ENCODE measurements at regions not wholly inside any gene's neighbourhood (a gene's known extent, or its start where the extent isn't known, plus 50 kb on each side); places are given as distances from the start of the nearest gene placed in this dataset.

DNA sequence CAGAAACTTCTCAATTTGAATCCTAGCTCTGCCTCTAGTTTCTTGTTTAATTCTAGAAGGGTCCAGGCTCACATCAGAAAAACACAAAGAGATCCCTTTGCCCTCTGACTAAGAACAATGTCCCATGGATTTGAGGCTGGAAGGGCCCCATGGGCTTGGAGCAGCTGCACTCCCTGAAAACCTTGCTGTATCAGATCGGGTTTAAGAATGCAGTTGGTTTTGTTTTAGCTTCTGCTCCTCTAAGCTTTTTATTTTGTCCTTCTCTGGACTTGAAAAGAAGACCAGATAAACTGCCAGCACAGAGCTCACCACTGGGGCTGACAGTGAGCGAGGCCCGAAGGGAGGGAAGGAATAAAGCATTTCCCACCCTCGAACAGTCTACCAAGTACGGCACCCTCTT, 69.2 kb upstream of the WIPF1 start:
- no peaks in the 10 kb centered on the region for H3K4me1 ChIP-seq (ENCODE audit: insufficient read depth, low read length)
- H3K79me2 ChIP-seq (ENCODE audit: insufficient read depth, low read length), result peaks cover 71% of the 10 kb centered on the region
- H3K4me3 ChIP-seq (ENCODE audit: low read depth in 1 of 2, low read length in 2 of 2), result no peak overlapping the region
- H2AFZ ChIP-seq (ENCODE audit: low read depth, low read length), result no peak overlapping the region
- H3K27ac ChIP-seq (ENCODE audit: low read length), result no peak overlapping the region
- DNase-seq (no peak), ATAC-seq (ENCODE audit: insufficient read depth, low read depth) (0 out of 3 replicates have a peak, but pooled peaks have one; percentile 31)
- TF ChIP-seq, protein P1, sequence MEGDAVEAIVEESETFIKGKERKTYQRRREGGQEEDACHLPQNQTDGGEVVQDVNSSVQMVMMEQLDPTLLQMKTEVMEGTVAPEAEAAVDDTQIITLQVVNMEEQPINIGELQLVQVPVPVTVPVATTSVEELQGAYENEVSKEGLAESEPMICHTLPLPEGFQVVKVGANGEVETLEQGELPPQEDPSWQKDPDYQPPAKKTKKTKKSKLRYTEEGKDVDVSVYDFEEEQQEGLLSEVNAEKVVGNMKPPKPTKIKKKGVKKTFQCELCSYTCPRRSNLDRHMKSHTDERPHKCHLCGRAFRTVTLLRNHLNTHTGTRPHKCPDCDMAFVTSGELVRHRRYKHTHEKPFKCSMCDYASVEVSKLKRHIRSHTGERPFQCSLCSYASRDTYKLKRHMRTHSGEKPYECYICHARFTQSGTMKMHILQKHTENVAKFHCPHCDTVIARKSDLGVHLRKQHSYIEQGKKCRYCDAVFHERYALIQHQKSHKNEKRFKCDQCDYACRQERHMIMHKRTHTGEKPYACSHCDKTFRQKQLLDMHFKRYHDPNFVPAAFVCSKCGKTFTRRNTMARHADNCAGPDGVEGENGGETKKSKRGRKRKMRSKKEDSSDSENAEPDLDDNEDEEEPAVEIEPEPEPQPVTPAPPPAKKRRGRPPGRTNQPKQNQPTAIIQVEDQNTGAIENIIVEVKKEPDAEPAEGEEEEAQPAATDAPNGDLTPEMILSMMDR (IDR thresholded peaks at IDR 0.05; ENCODE audit: borderline replicate concordance, extremely low read depth, low read length, poor library complexity, severe bottlenecking), result no peak
- TF ChIP-seq EZH2 (IDR thresholded peaks at IDR 0.05; ENCODE audit: borderline replicate concordance, low read depth, low read length, severe bottlenecking), result no peak
- peaks cover 24% of the 10 kb centered on the region for H4K20me1 ChIP-seq (ENCODE audit: insufficient read depth, low read length)
- no peak overlapping the region for H3K4me2 ChIP-seq (ENCODE audit: insufficient read depth, low read length)
- H3K36me3 ChIP-seq (ENCODE audit: insufficient read depth, low read length), result 0 out of 2 replicates have a peak, but pooled peaks cover 3% of the 10 kb centered on the region
- H3K9ac ChIP-seq (ENCODE audit: low read depth, low read length), result no peak overlapping the region
- H3K9me3 ChIP-seq (ENCODE audit: insufficient read depth, low read length, severe bottlenecking), result peaks cover 2% of the 10 kb centered on the region
- no peaks in the 10 kb centered on the region for H3K27me3 ChIP-seq (ENCODE audit: insufficient read depth, low read length, poor library complexity)

DNA sequence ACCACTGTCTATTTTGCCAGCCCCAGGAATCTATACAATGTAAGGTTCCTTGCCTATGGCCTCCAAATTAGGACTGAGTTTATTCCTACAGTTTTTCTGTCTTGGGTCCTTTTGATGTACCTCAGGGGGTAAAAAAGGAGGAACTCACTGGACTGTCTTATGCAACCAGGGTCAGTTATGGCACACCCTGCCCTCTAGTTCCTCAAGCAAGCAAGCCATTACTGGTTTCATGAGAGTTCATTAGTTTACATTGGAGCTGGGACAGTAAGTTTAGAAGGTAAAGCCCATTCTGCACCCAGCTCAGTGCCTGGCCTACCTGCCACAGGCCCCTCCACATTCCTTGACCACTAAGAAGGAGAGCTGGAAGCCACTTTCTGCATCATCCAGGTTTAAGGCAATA, 68.7 kb upstream of the WIPF1 start:
- H3K79me2 ChIP-seq (ENCODE audit: insufficient read depth, low read length), result peaks cover 73% of the 10 kb centered on the region
- peak overlapping the region; percentile 12; the same call in 1 of the 2 replicates for H3K27ac ChIP-seq (ENCODE audit: low read length)
- ATAC-seq (ENCODE audit: insufficient read depth, low read depth), result no peak
- H2AFZ ChIP-seq (ENCODE audit: low read depth, low read length), result no peak overlapping the region
- no peak for DNase-seq
- TF ChIP-seq EZH2 (IDR thresholded peaks at IDR 0.05; ENCODE audit: borderline replicate concordance, low read depth, low read length, severe bottlenecking), result no peak
- TF ChIP-seq, protein P1 (IDR thresholded peaks at IDR 0.05; ENCODE audit: borderline replicate concordance, extremely low read depth, low read length, poor library complexity, severe bottlenecking), result no peak
- no peaks in the 10 kb centered on the region for H3K27me3 ChIP-seq (ENCODE audit: insufficient read depth, low read length, poor library complexity)
- H4K20me1 ChIP-seq (ENCODE audit: insufficient read depth, low read length), result peaks cover 24% of the 10 kb centered on the region
- 0 out of 2 replicates have a peak, but pooled peaks cover 7% of the 10 kb centered on the region for H3K36me3 ChIP-seq (ENCODE audit: insufficient read depth, low read length)
- H3K9me3 ChIP-seq (ENCODE audit: insufficient read depth, low read length, severe bottlenecking), result no peaks in the 10 kb centered on the region
- H3K9ac ChIP-seq (ENCODE audit: low read depth, low read length), result no peak overlapping the region
- no peak overlapping the region for H3K4me2 ChIP-seq (ENCODE audit: insufficient read depth, low read length)
- H3K4me3 ChIP-seq (ENCODE audit: low read depth in 1 of 2, low read length in 2 of 2), result no peak overlapping the region
- H3K4me1 ChIP-seq (ENCODE audit: insufficient read depth, low read length), result no peaks in the 10 kb centered on the region

DNA sequence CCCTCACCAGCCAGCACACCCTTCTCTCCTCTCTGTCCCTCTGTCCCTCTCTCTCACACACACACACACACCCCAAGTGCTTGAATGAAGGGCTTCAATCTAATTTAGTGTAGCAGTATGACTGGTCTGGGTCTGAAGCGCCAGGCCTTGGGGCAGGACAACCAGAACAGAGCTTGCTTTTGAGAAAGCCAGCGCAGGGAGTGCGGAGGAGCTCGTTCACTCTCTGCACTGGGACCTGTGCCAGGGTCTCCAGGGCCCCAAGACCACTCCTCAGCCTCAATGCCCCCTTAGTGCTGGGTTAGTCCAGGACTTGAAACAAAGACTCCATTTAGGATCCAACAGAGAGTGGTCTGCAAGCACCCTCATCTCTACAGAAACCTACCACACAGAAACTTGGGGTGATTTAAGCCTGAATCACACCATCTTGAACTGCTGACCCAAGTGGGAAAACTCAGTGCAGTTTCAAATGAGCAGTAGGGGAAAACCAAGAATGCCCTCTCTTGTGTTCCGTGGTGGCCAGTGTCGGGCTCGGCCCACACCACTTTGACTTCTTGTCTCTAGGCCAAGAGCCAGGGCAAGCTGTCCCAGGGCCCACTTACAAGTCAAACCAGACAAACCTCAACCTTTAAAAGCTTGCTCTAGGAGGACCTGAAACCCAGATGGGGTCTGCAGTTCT, 66.6 kb upstream of the WIPF1 start:
- Histone ChIP-seq H3K27ac (ENCODE audit: low read length) (no peak overlapping the region), H2AFZ (ENCODE audit: low read depth, low read length) (no peak overlapping the region), H3K79me2 (ENCODE audit: insufficient read depth, low read length) (peaks cover 86% of the 10 kb centered on the region), H3K27me3 (ENCODE audit: insufficient read depth, low read length, poor library complexity) (no peaks in the 10 kb centered on the region), H3K9me3 (ENCODE audit: insufficient read depth, low read length, severe bottlenecking) (no peaks in the 10 kb centered on the region), H3K4me1 (ENCODE audit: insufficient read depth, low read length) (peaks cover 9% of the 10 kb centered on the region), H3K4me2 (ENCODE audit: insufficient read depth, low read length) (no peak overlapping the region), H3K9ac (ENCODE audit: low read depth, low read length) (no peak overlapping the region), H3K4me3 (ENCODE audit: low read depth in 1 of 2, low read length in 2 of 2) (no peak overlapping the region), H3K36me3 (ENCODE audit: insufficient read depth, low read length) (peaks cover 18% of the 10 kb centered on the region), H4K20me1 (ENCODE audit: insufficient read depth, low read length) (peaks cover 23% of the 10 kb centered on the region; the same call in 1 of the 2 replicates)
- ATAC-seq (ENCODE audit: insufficient read depth, low read depth) (no peak), DNase-seq (no peak)
- no peak for TF ChIP-seq EZH2 (IDR thresholded peaks at IDR 0.05; ENCODE audit: borderline replicate concordance, low read depth, low read length, severe bottlenecking)

DNA sequence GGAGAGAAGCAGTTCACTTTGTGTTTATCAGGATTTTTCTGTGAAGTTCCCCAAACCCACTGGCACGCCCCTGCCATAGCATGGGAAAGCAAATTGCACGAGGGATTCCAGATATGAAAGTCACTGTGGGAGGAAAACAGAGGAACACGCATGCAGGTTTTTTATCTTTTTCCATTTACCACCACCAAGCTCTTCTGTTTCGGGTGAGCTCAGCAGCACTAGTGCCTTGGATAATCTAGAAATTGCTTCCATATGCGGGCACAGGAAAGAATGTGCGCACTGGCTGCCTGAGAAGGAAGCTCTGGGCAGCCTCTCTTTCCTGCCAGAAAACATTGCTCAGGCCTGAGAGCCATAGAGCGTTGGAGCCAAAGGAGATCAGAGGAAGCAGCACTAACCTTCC, 65.9 kb upstream of the WIPF1 start:
- no peak overlapping the region for H3K9ac ChIP-seq (ENCODE audit: low read depth, low read length)
- peaks cover 12% of the 10 kb centered on the region for H3K4me1 ChIP-seq (ENCODE audit: insufficient read depth, low read length)
- no peaks in the 10 kb centered on the region for H3K9me3 ChIP-seq (ENCODE audit: insufficient read depth, low read length, severe bottlenecking)
- TF ChIP-seq, protein P1 (IDR thresholded peaks at IDR 0.05; ENCODE audit: borderline replicate concordance, extremely low read depth, low read length, poor library complexity, severe bottlenecking), result no peak
- TF ChIP-seq EZH2 (IDR thresholded peaks at IDR 0.05; ENCODE audit: borderline replicate concordance, low read depth, low read length, severe bottlenecking), result no peak
- no peak overlapping the region for H3K4me3 ChIP-seq (ENCODE audit: low read depth in 1 of 2, low read length in 2 of 2)
- H4K20me1 ChIP-seq (ENCODE audit: insufficient read depth, low read length), result peaks cover 17% of the 10 kb centered on the region; the same call in 1 of the 2 replicates
- peaks cover 18% of the 10 kb centered on the region for H3K36me3 ChIP-seq (ENCODE audit: insufficient read depth, low read length)
- no peak overlapping the region for H2AFZ ChIP-seq (ENCODE audit: low read depth, low read length)
- no peaks in the 10 kb centered on the region for H3K27me3 ChIP-seq (ENCODE audit: insufficient read depth, low read length, poor library complexity)
- no peak for ATAC-seq (ENCODE audit: insufficient read depth, low read depth)
- peaks cover 88% of the 10 kb centered on the region for H3K79me2 ChIP-seq (ENCODE audit: insufficient read depth, low read length)
- DNase-seq, result no peak
- H3K4me2 ChIP-seq (ENCODE audit: insufficient read depth, low read length), result no peak overlapping the region
- H3K27ac ChIP-seq (ENCODE audit: low read length), result no peak overlapping the region
